GM21526 (cell line): ENCODE measurements at regions not wholly inside any gene's neighbourhood (a gene's known extent, or its start where the extent isn't known, plus 50 kb on each side); places are given as distances from the start of the nearest gene placed in this dataset.
"Not testable (repeated sequence)": the region's sequence is repeated elsewhere in the genome, so short reads cannot be mapped to it uniquely, and the experiment has no call there.

Experiments
- ATAC-seq: cut with Tn5 transposase; IDR thresholded peaks from one replicate; pipeline ENCODE4 v1.9.1; 2021; ENCODE audit warnings: moderate library complexity; ENCODE audit not compliant: unreplicated experiment, low FRiP score

- no peak for ATAC-seq
Measured at GRCh38 chr2:67067656-67068055, 329.5 kb upstream of the ETAA1 start.

GRCh38 chr2:67070826-67071225 lies 326.3 kb upstream of the ETAA1 start:
- ATAC-seq: no peak

- no peak for ATAC-seq
Measured at GRCh38 chr2:67075056-67075455, 322.1 kb upstream of the ETAA1 start.

- no peak for ATAC-seq
Measured at GRCh38 chr2:67075530-67076238, 321.4 kb upstream of the ETAA1 start.

GRCh38 chr2:67076239-67076624 lies 320.9 kb upstream of the ETAA1 start:
- ATAC-seq: no peak

GRCh38 chr2:67079729-67080128 lies 317.4 kb upstream of the ETAA1 start:
- no peak for ATAC-seq

GRCh38 chr2:67082813-67083212 lies 314.3 kb upstream of the ETAA1 start:
- no peak for ATAC-seq

- no peak for ATAC-seq
Measured at GRCh38 chr2:67083951-67084350, 313.2 kb upstream of the ETAA1 start.

- ATAC-seq: no peak
Measured at GRCh38 chr2:67085146-67085545, 312.0 kb upstream of the ETAA1 start.

GRCh38 chr2:67091681-67092080 lies 305.5 kb upstream of the ETAA1 start:
- ATAC-seq: no peak

GRCh38 chr2:67095121-67095520 lies 302.0 kb upstream of the ETAA1 start:
- ATAC-seq: no peak

GRCh38 chr2:67096886-67097285 lies 300.2 kb upstream of the ETAA1 start:
- no peak for ATAC-seq

- no peak for ATAC-seq
Measured at GRCh38 chr2:67103157-67103556, 294.0 kb upstream of the ETAA1 start.

GRCh38 chr2:67108231-67108630 lies 288.9 kb upstream of the ETAA1 start:
- ATAC-seq: no peak

- ATAC-seq: no peak
Measured at GRCh38 chr2:67124531-67124930, 272.6 kb upstream of the ETAA1 start.

GRCh38 chr2:67130531-67131256 lies 266.4 kb upstream of the ETAA1 start:
- ATAC-seq: no peak

GRCh38 chr2:67131257-67131609 lies 265.9 kb upstream of the ETAA1 start:
- no peak for ATAC-seq

GRCh38 chr2:67132441-67132940 lies 264.6 kb upstream of the ETAA1 start:
- ATAC-seq: not testable (repeated sequence)

GRCh38 chr2:67135208-67135607 lies 261.9 kb upstream of the ETAA1 start:
- ATAC-seq: no peak

GRCh38 chr2:67137699-67138098 lies 259.4 kb upstream of the ETAA1 start:
- no peak for ATAC-seq

- ATAC-seq: no peak
Measured at GRCh38 chr2:67142071-67142470, 255.1 kb upstream of the ETAA1 start.

GRCh38 chr2:67142741-67143140 lies 254.4 kb upstream of the ETAA1 start:
- ATAC-seq: no peak
